SK-N-SH treated with all-trans-retinoic acid at 6 μM for 48 hours (cell line): ENCODE measurements at regions not wholly inside any gene's neighbourhood (a gene's known extent, or its start where the extent isn't known, plus 50 kb on each side); places are given as distances from the start of the nearest gene placed in this dataset.

Experiments
- ATAC-seq: fragments of 200-7000 bp; cut with Tn5 transposase; 3 replicates; pipeline ENCODE4 v1.9.1; 2020; ENCODE audit warnings: mild to moderate bottlenecking, moderate library complexity
- ARNTL ChIP-seq: fragments of 450-650 bp; formaldehyde crosslinking; IDR thresholded peaks from 2 replicates; pipeline ENCODE4 v1.5.0; 2020; ENCODE audit warnings: low read depth, mild to moderate bottlenecking, moderate library complexity, borderline replicate concordance
- BACH2 ChIP-seq: fragments of 250-450 bp; sonication (Bioruptor Pico); IDR thresholded peaks from 2 replicates; pipeline ENCODE4 v1.9.0; 2021; ENCODE audit warnings: mild to moderate bottlenecking, borderline replicate concordance
- CREB5 ChIP-seq: fragments of 250-450 bp; sonication (Bioruptor Pico); IDR thresholded peaks from 2 replicates; pipeline ENCODE4 v1.5.1; 2020; ENCODE audit warnings: low read depth, mild to moderate bottlenecking, moderate library complexity
- CSDC2 ChIP-seq: fragments of 250-450 bp; sonication (Bioruptor Pico); IDR thresholded peaks from 2 replicates; pipeline ENCODE4 v1.5.0; 2020; ENCODE audit warnings: mild to moderate bottlenecking, moderate library complexity
- CSRNP3 ChIP-seq: fragments of 250-450 bp; sonication (Bioruptor Pico); IDR thresholded peaks from 2 replicates; pipeline ENCODE4 v1.5.1; 2021; ENCODE audit warnings: mild to moderate bottlenecking, moderate library complexity
- ESRRG ChIP-seq: fragments of 250-450 bp; sonication (Bioruptor Pico); IDR thresholded peaks from 2 replicates; pipeline ENCODE4 v1.6.1; 2021; ENCODE audit warnings: mild to moderate bottlenecking
- GLIS3 ChIP-seq: fragments of 250-450 bp; sonication (Bioruptor Pico); IDR thresholded peaks from 2 replicates; pipeline ENCODE4 v1.5.0; 2020; ENCODE audit warnings: mild to moderate bottlenecking, moderate library complexity
- ISL1 ChIP-seq: fragments of 250-450 bp; sonication (Bioruptor Pico); IDR thresholded peaks from 2 replicates; pipeline ENCODE4 v2.1.2; 2022; ENCODE audit warnings: mild to moderate bottlenecking, moderate library complexity
- OSR1 ChIP-seq: fragments of 250-450 bp; sonication (Bioruptor Pico); IDR thresholded peaks from 2 replicates; pipeline ENCODE4 v1.8.0; 2022; ENCODE audit warnings: moderate library complexity, mild to moderate bottlenecking, inconsistent platforms
- PATZ1 ChIP-seq: fragments of 250-450 bp; sonication (Bioruptor Pico); IDR thresholded peaks from 2 replicates; pipeline ENCODE4 v1.8.0; 2020; ENCODE audit warnings: mild to moderate bottlenecking, moderate library complexity, borderline replicate concordance
- POU6F1 ChIP-seq: fragments of 250-450 bp; sonication (Bioruptor Pico); IDR thresholded peaks from 2 replicates; pipeline ENCODE4 v1.8.0; 2021; ENCODE audit warnings: low read depth, mild to moderate bottlenecking, moderate library complexity, borderline replicate concordance
- PPARA ChIP-seq: fragments of 250-450 bp; sonication (Bioruptor Pico); IDR thresholded peaks from 2 replicates; pipeline ENCODE4 v1.5.0; 2020; ENCODE audit warnings: mild to moderate bottlenecking, borderline replicate concordance
- RARB ChIP-seq: fragments of 250-450 bp; sonication (Bioruptor Pico); IDR thresholded peaks from 2 replicates; pipeline ENCODE4 v1.8.0; 2021; ENCODE audit warnings: mild to moderate bottlenecking, moderate library complexity
- SNAI2 ChIP-seq: fragments of 250-450 bp; sonication (Bioruptor Pico); IDR thresholded peaks from 2 replicates; pipeline ENCODE4 v1.5.0; 2020; ENCODE audit warnings: mild to moderate bottlenecking, moderate library complexity
- TCF4 ChIP-seq: fragments of 250-450 bp; sonication (Bioruptor Pico); IDR thresholded peaks from 2 replicates; pipeline ENCODE4 v1.8.0; 2021; ENCODE audit warnings: mild to moderate bottlenecking, moderate library complexity, borderline replicate concordance
- TOX ChIP-seq: fragments of 250-450 bp; sonication (Bioruptor Pico); IDR thresholded peaks from 2 replicates; pipeline ENCODE4 v1.8.0; 2021; ENCODE audit warnings: mild to moderate bottlenecking, moderate library complexity, borderline replicate concordance
- TSHZ2 ChIP-seq: fragments of 250-450 bp; sonication (Bioruptor Pico); IDR thresholded peaks from 2 replicates; pipeline ENCODE4 v1.5.0; 2020; ENCODE audit warnings: mild to moderate bottlenecking, moderate library complexity
- ZC3H10 ChIP-seq: fragments of 250-450 bp; sonication (Bioruptor Pico); IDR thresholded peaks from 2 replicates; pipeline ENCODE4 v1.5.1; 2021; ENCODE audit warnings: mild to moderate bottlenecking, moderate library complexity
- ZFP3 ChIP-seq: fragments of 250-450 bp; sonication (Bioruptor Pico); IDR thresholded peaks from 2 replicates; pipeline ENCODE4 v1.5.0; 2020; ENCODE audit warnings: mild to moderate bottlenecking, moderate library complexity
- ZFP30 ChIP-seq: fragments of 450-650 bp; formaldehyde crosslinking; IDR thresholded peaks from 2 replicates; pipeline ENCODE4 v1.5.0; 2022; ENCODE audit warnings: mild to moderate bottlenecking, moderate library complexity
- ZNF565 ChIP-seq: fragments of 450-650 bp; formaldehyde crosslinking; conservative IDR thresholded peaks from 2 replicates; pipeline ENCODE4 v1.5.0; 2020; ENCODE audit warnings: low read depth, mild to moderate bottlenecking, moderate library complexity
- ZNF70 ChIP-seq: fragments of 450-650 bp; formaldehyde crosslinking; IDR thresholded peaks from 2 replicates; pipeline ENCODE4 v1.5.0; 2020; ENCODE audit warnings: mild to moderate bottlenecking, moderate library complexity
- ZNF8 ChIP-seq: fragments of 450-650 bp; formaldehyde crosslinking; IDR thresholded peaks from 2 replicates; pipeline ENCODE4 v1.5.0; 2020; ENCODE audit warnings: mild to moderate bottlenecking, moderate library complexity

- TF ChIP-seq PATZ1 (CRISPR knock-in tag) (no peak), BACH2 (CRISPR knock-in tag) (no peak)
Observed at GRCh38 chr10:108688314-108688713, 1235.0 kb downstream of the XPNPEP1 start (continued).

- TF ChIP-seq CSDC2 (CRISPR knock-in tag) (no peak), TOX (CRISPR knock-in tag) (no peak), ZFP30 (CRISPR knock-in tag) (no peak), BACH2 (CRISPR knock-in tag) (no peak), ESRRG (CRISPR knock-in tag) (no peak), OSR1 (CRISPR knock-in tag) (no peak), ZNF70 (CRISPR knock-in tag) (no peak), CREB5 (no peak), TCF4 (no peak), TSHZ2 (CRISPR knock-in tag) (no peak), RARB (CRISPR knock-in tag) (no peak), ZC3H10 (CRISPR knock-in tag) (no peak), SNAI2 (no peak), ZNF565 (CRISPR knock-in tag) (no peak), PPARA (CRISPR knock-in tag) (no peak), ZFP3 (no peak), ZNF8 (CRISPR knock-in tag) (no peak)
- no peak for ATAC-seq
Observed at GRCh38 chr10:108685863-108686531, 1237.3 kb downstream of the XPNPEP1 start.

GRCh38 chr10:108684431-108684830 is 1238.9 kb downstream of the XPNPEP1 start:
- no peak for TF ChIP-seq ARNTL (CRISPR knock-in tag)
- no peak for TF ChIP-seq ZFP30 (CRISPR knock-in tag)
- TF ChIP-seq, all 23 proteins: peak for 0
- no peak for ATAC-seq

- no peak for ATAC-seq
Observed at GRCh38 chr10:108673741-108674140, 1249.6 kb downstream of the XPNPEP1 start.

More at GRCh38 chr10:108673741-108674140, 1249.6 kb downstream of the XPNPEP1 start:
- no peak for TF ChIP-seq ZFP30 (CRISPR knock-in tag)
- no peak for TF ChIP-seq ISL1 (CRISPR knock-in tag)
- no peak for TF ChIP-seq BACH2 (CRISPR knock-in tag)
- no peak for TF ChIP-seq ARNTL (CRISPR knock-in tag)
- TF ChIP-seq SNAI2, result no peak
- no peak for TF ChIP-seq ZFP3
- TF ChIP-seq OSR1 (CRISPR knock-in tag), result no peak
- TF ChIP-seq ZC3H10 (CRISPR knock-in tag), result no peak
- no peak for TF ChIP-seq PPARA (CRISPR knock-in tag)
- TF ChIP-seq CSRNP3, result no peak
- TF ChIP-seq CREB5, result no peak
- no peak for TF ChIP-seq GLIS3
- TF ChIP-seq ZNF8 (CRISPR knock-in tag), result no peak
- no peak for TF ChIP-seq RARB (CRISPR knock-in tag)
- TF ChIP-seq POU6F1 (CRISPR knock-in tag), result no peak
- TF ChIP-seq PATZ1 (CRISPR knock-in tag), result no peak
